ENCODE measurements at regions not wholly inside any gene's neighbourhood (a gene's known extent, or its start where the extent isn't known, plus 50 kb on each side); places are given as distances from the start of the nearest gene placed in this dataset.

GRCh38 chr17:14925498-14925897 lies 339.6 kb downstream of the PMP22 start:
- TF ChIP-seq REXO4 (CRISPR knock-in tag; IDR thresholded peaks at IDR 0.05; ENCODE audit: borderline replicate concordance), result no peak
- no peak for TF ChIP-seq FOXK2 (IDR thresholded peaks at IDR 0.05)
- TF ChIP-seq ZNF672 (CRISPR knock-in tag; IDR thresholded peaks at IDR 0.05), result no peak
- no peak for TF ChIP-seq CTCF (CRISPR knock-in tag; IDR thresholded peaks at IDR 0.05)
- no peak for TF ChIP-seq HDAC1 (CRISPR knock-in tag; IDR thresholded peaks at IDR 0.05)
- TF ChIP-seq MEIS2 (CRISPR knock-in tag; IDR thresholded peaks at IDR 0.05), result no peak
- TF ChIP-seq HDAC6 (IDR thresholded peaks at IDR 0.05; ENCODE audit: low read depth, low read length), result no peak
- TF ChIP-seq ZBTB34 (CRISPR knock-in tag; IDR thresholded peaks at IDR 0.05), result no peak
- TF ChIP-seq CENPX (CRISPR knock-in tag; IDR thresholded peaks at IDR 0.05), result no peak
- TF ChIP-seq PRDM15 (CRISPR knock-in tag; IDR thresholded peaks at IDR 0.05), result no peak

Data from HepG2 (cell line).